OCI-LY3 (cell line): ENCODE measurements at regions not wholly inside any gene's neighbourhood (a gene's known extent, or its start where the extent isn't known, plus 50 kb on each side); places are given as distances from the start of the nearest gene placed in this dataset.

Experiments used
- H2AFZ ChIP-seq: fragments of 200-600, 300-600 bp; shearing (Covaris generic); 2 replicates; pipeline ENCODE4 v1.6.0; 2014; ENCODE audit warnings: antibody characterized with exemption, low read depth, low read length
- H3K27ac ChIP-seq: fragments of 200-600, 300-600 bp; sonication (generic); 2 replicates; pipeline ENCODE4 v1.5.1; 2014; ENCODE audit warnings: mild to moderate bottlenecking, low read length, moderate library complexity, mixed read lengths
- H3K27me3 ChIP-seq: fragments of 200-600, 300-600 bp; sonication (generic); 2 replicates; pipeline ENCODE4 v1.6.1; 2014; ENCODE audit warnings: low read depth, low read length, mixed read lengths
- H3K36me3 ChIP-seq: fragments of 200-600, 300-600 bp; sonication (generic); replicated peaks from 2 replicates; pipeline ENCODE3; 2014; ENCODE audit warnings: low read depth, low read length, mixed read lengths
- H3K4me1 ChIP-seq: fragments of 300-600, 200-600 bp; sonication (generic); 2 replicates; pipeline ENCODE4 v1.6.1; 2014; ENCODE audit warnings: low read length, mixed read lengths
- H3K4me2 ChIP-seq: fragments of 200-600, 300-600 bp; sonication (generic); 2 replicates; pipeline ENCODE4 v1.6.1; 2014; ENCODE audit warnings: low read length, mixed read lengths
- H3K4me3 ChIP-seq: fragments of 300-600, 200-600 bp; sonication (generic); 2 replicates; pipeline ENCODE4 v1.5.1; 2014; ENCODE audit warnings: antibody characterized with exemption, mild to moderate bottlenecking, low read length, moderate library complexity
- H3K79me2 ChIP-seq: fragments of 300-600, 200-600 bp; shearing (Covaris generic); 2 replicates; pipeline ENCODE4 v1.6.1; 2014; ENCODE audit warnings: mild to moderate bottlenecking, low read length, mixed read lengths
- H3K9ac ChIP-seq: fragments of 300-600, 200-600 bp; shearing (Covaris generic); 2 replicates; pipeline ENCODE4 v1.6.0; 2014; ENCODE audit warnings: mild to moderate bottlenecking, low read length, moderate library complexity
- H3K9me3 ChIP-seq: fragments of 200-600, 300-600 bp; shearing (Covaris generic); 2 replicates; pipeline ENCODE4 v1.6.1; 2014; ENCODE audit warnings: low read length, mixed read lengths; ENCODE audit not compliant: insufficient read depth
- H4K20me1 ChIP-seq: fragments of 200-600, 300-600 bp; sonication (generic); 2 replicates; pipeline ENCODE4 v1.6.1; 2016; ENCODE audit warnings: low read length, mixed read lengths; ENCODE audit not compliant: insufficient read depth
- CTCF ChIP-seq: fragments of 200-600, 300-600 bp; sonication (generic); IDR thresholded peaks from 2 replicates; pipeline ENCODE4 v1.5.1; 2014; ENCODE audit warnings: antibody characterized with exemption, low read length, low read depth
- EZH2phosphoT487 ChIP-seq: fragments of 200-600 bp; shearing (Covaris generic); IDR thresholded peaks from 2 replicates; pipeline ENCODE4 v1.6.1; 2018; ENCODE audit warnings: antibody characterized with exemption, mixed run types, low read depth

- Histone ChIP-seq H3K4me3 (no peak overlapping the region), H3K27me3 (no peaks in the 10 kb centered on the region), H4K20me1 (no peaks in the 10 kb centered on the region), H3K36me3 (no peaks in the 10 kb centered on the region), H3K27ac (no peak overlapping the region), H3K9ac (no peak overlapping the region), H3K9me3 (no peaks in the 10 kb centered on the region), H3K79me2 (no peaks in the 10 kb centered on the region), H3K4me2 (no peak overlapping the region), H3K4me1 (no peaks in the 10 kb centered on the region), H2AFZ (no peak overlapping the region)
- TF ChIP-seq EZH2phosphoT487 (no peak), CTCF (no peak)
Measured at GRCh38 chr3:166360720-166361119, 523.5 kb upstream of the BCHE start.

- Histone ChIP-seq H3K27me3 (no peaks in the 10 kb centered on the region), H3K27ac (no peak overlapping the region), H3K4me1 (no peaks in the 10 kb centered on the region), H3K4me2 (no peak overlapping the region), H3K9ac (no peak overlapping the region), H3K9me3 (no peaks in the 10 kb centered on the region), H3K4me3 (no peak overlapping the region), H2AFZ (no peak overlapping the region), H3K36me3 (no peaks in the 10 kb centered on the region), H3K79me2 (no peaks in the 10 kb centered on the region), H4K20me1 (no peaks in the 10 kb centered on the region)
- TF ChIP-seq EZH2phosphoT487 (no peak), CTCF (no peak)
Measured at GRCh38 chr3:166351461-166351860, 514.2 kb upstream of the BCHE start.

- H3K27me3 ChIP-seq, result no peaks in the 10 kb centered on the region
- H3K9ac ChIP-seq, result no peak overlapping the region
- TF ChIP-seq CTCF (no peak), EZH2phosphoT487 (no peak)
- no peak overlapping the region for H3K4me2 ChIP-seq
- H3K9me3 ChIP-seq, result no peaks in the 10 kb centered on the region
- H3K79me2 ChIP-seq, result no peaks in the 10 kb centered on the region
- H2AFZ ChIP-seq, result no peak overlapping the region
- no peaks in the 10 kb centered on the region for H3K4me1 ChIP-seq
- no peak overlapping the region for H3K27ac ChIP-seq
- no peak overlapping the region for H3K4me3 ChIP-seq
- H4K20me1 ChIP-seq, result no peaks in the 10 kb centered on the region
- H3K36me3 ChIP-seq, result no peaks in the 10 kb centered on the region
Measured at GRCh38 chr3:166340604-166341266, 503.5 kb upstream of the BCHE start.

- no peak overlapping the region for H3K9ac ChIP-seq
- no peak overlapping the region for H3K4me2 ChIP-seq
- H2AFZ ChIP-seq, result no peak overlapping the region
- TF ChIP-seq CTCF (no peak), EZH2phosphoT487 (no peak)
- no peaks in the 10 kb centered on the region for H3K27me3 ChIP-seq
- H3K27ac ChIP-seq, result no peak overlapping the region
- no peaks in the 10 kb centered on the region for H3K4me1 ChIP-seq
- no peaks in the 10 kb centered on the region for H3K36me3 ChIP-seq
- no peaks in the 10 kb centered on the region for H4K20me1 ChIP-seq
- H3K4me3 ChIP-seq, result no peak overlapping the region
- no peaks in the 10 kb centered on the region for H3K79me2 ChIP-seq
- no peaks in the 10 kb centered on the region for H3K9me3 ChIP-seq
Measured at GRCh38 chr3:166324401-166324800, 487.2 kb upstream of the BCHE start.
